Effector memory CD8-positive, alpha-beta T cell (primary cell): ENCODE measurements at regions not wholly inside any gene's neighbourhood (a gene's known extent, or its start where the extent isn't known, plus 50 kb on each side); places are given as distances from the start of the nearest gene placed in this dataset.
"Not testable (repeated sequence)": the region's sequence is repeated elsewhere in the genome, so short reads cannot be mapped to it uniquely, and the experiment has no call there.

ENCODE experiments used
- ATAC-seq: fragments of 150-1000 bp; cut with Tn5 transposase; replicated peaks from 2 replicates; pipeline ENCODE4 v1.10.0; 2021; ENCODE audit warnings: mild to moderate bottlenecking, moderate library complexity
- DNase-seq, 3 experiments: peaks; one replicate each; pipeline ENCODE4 v3.0.0; 2021
- H3K27ac Mint-ChIP-seq, 2 donors: one replicate each; pipeline ENCODE4 v1.8.0; 2022; ENCODE audit warnings: mild to moderate bottlenecking in 2 of 2, mixed read lengths in 2 of 2, moderate library complexity in 2 of 2
- H3K27me3 Mint-ChIP-seq, 2 donors: one replicate each; pipeline ENCODE4 v1.8.0; 2022; ENCODE audit warnings: mixed read lengths in 2 of 2
- H3K36me3 Mint-ChIP-seq: one replicate; pipeline ENCODE4 v1.8.0; 2022; ENCODE audit warnings: mild to moderate bottlenecking, moderate library complexity, mixed read lengths; ENCODE audit not compliant: insufficient read depth
- H3K4me1 Mint-ChIP-seq, 2 donors: one replicate each; pipeline ENCODE4 v1.8.0; 2022; ENCODE audit warnings: low read depth in 2 of 2, mixed read lengths in 2 of 2
- H3K4me3 Mint-ChIP-seq, 2 donors: one replicate each; pipeline ENCODE4 v1.8.0; 2022; ENCODE audit warnings: mild to moderate bottlenecking in 2 of 2, mixed read lengths in 2 of 2, moderate library complexity in 2 of 2
- H3K9me3 Mint-ChIP-seq, 2 donors: one replicate each; pipeline ENCODE4 v1.8.0; 2022; ENCODE audit warnings: mixed read lengths in 2 of 2

GRCh38 chr15:69876064-69876940 is 221.4 kb downstream of the TLE3 start:
- H3K27ac Mint-ChIP-seq: no peak overlapping the region
- no peak overlapping the region for H3K4me3 Mint-ChIP-seq
- ATAC-seq (no peak), DNase-seq (no peak)
- H3K27me3 Mint-ChIP-seq: peaks cover 0 to under 1% of the 10 kb centered on the region in 2 donors
- no peaks in the 10 kb centered on the region for H3K36me3 Mint-ChIP-seq
- peaks cover 4 to 7% of the 10 kb centered on the region in 2 donors for H3K9me3 Mint-ChIP-seq
- H3K4me1 Mint-ChIP-seq: no peaks in the 10 kb centered on the region

- H3K4me1 Mint-ChIP-seq, DNase-seq, H3K36me3 Mint-ChIP-seq, H3K4me3 Mint-ChIP-seq, H3K27ac Mint-ChIP-seq, H3K9me3 Mint-ChIP-seq, ATAC-seq: not testable (repeated sequence)
- peaks cover 5 to 27% of the 10 kb centered on the region in 2 donors for H3K27me3 Mint-ChIP-seq
These were observed 217.8 kb downstream of the TLE3 start for GRCh38 chr15:69879963-69880362.

GRCh38 chr15:69880571-69881301 is 217.0 kb downstream of the TLE3 start:
- no peaks in the 10 kb centered on the region for H3K9me3 Mint-ChIP-seq
- H3K4me3 Mint-ChIP-seq: no peak overlapping the region
- no peaks in the 10 kb centered on the region for H3K4me1 Mint-ChIP-seq
- ATAC-seq (no peak), DNase-seq (no peak)
- no peak overlapping the region for H3K27ac Mint-ChIP-seq
- H3K27me3 Mint-ChIP-seq: peaks cover 13 to 35% of the 10 kb centered on the region in 2 donors
- no peaks in the 10 kb centered on the region for H3K36me3 Mint-ChIP-seq

- ATAC-seq (no peak), DNase-seq (no peak)
- H3K9me3 Mint-ChIP-seq: no peaks in the 10 kb centered on the region
- H3K4me1 Mint-ChIP-seq: no peaks in the 10 kb centered on the region
- H3K4me3 Mint-ChIP-seq: no peak overlapping the region
- H3K27ac Mint-ChIP-seq: no peak overlapping the region
- H3K36me3 Mint-ChIP-seq: no peaks in the 10 kb centered on the region
- peaks cover 15 to 41% of the 10 kb centered on the region in 2 donors for H3K27me3 Mint-ChIP-seq
These were observed 216.4 kb downstream of the TLE3 start for GRCh38 chr15:69881302-69881670.

GRCh38 chr15:69881766-69882165 is 216.0 kb downstream of the TLE3 start:
- H3K27ac Mint-ChIP-seq: no peak overlapping the region
- no peaks in the 10 kb centered on the region for H3K9me3 Mint-ChIP-seq
- peak; percentile 32 for ATAC-seq
- DNase-seq: no peak
- H3K4me1 Mint-ChIP-seq: no peaks in the 10 kb centered on the region
- H3K4me3 Mint-ChIP-seq: no peak overlapping the region
- H3K27me3 Mint-ChIP-seq: peaks cover 20 to 45% of the 10 kb centered on the region in 2 donors
- H3K36me3 Mint-ChIP-seq: no peaks in the 10 kb centered on the region

GRCh38 chr15:69883306-69883705 is 214.4 kb downstream of the TLE3 start:
- DNase-seq: no peak
- Mint-ChIP-seq H3K4me1 (no peaks in the 10 kb centered on the region), H3K27me3 (peaks cover 24 to 55% of the 10 kb centered on the region in 2 donors), H3K4me3 (no peak overlapping the region), H3K36me3 (no peaks in the 10 kb centered on the region), H3K9me3 (no peaks in the 10 kb centered on the region), H3K27ac (no peak overlapping the region)
- ATAC-seq: no peak

GRCh38 chr15:69885173-69885955 is 212.4 kb downstream of the TLE3 start:
- no peaks in the 10 kb centered on the region for H3K4me1 Mint-ChIP-seq
- H3K9me3 Mint-ChIP-seq: no peaks in the 10 kb centered on the region
- H3K4me3 Mint-ChIP-seq: no peak overlapping the region
- no peak overlapping the region for H3K27ac Mint-ChIP-seq
- ATAC-seq: no peak
- DNase-seq: no peak
- peaks cover 24 to 55% of the 10 kb centered on the region in 2 donors for H3K27me3 Mint-ChIP-seq
- no peaks in the 10 kb centered on the region for H3K36me3 Mint-ChIP-seq

GRCh38 chr15:69887009-69887408 is 210.7 kb downstream of the TLE3 start:
- Mint-ChIP-seq H3K4me3 (no peak overlapping the region), H3K27ac (no peak overlapping the region), H3K9me3 (no peaks in the 10 kb centered on the region), H3K27me3 (peaks cover 24 to 48% of the 10 kb centered on the region in 2 donors), H3K4me1 (no peaks in the 10 kb centered on the region), H3K36me3 (no peaks in the 10 kb centered on the region)
- no peak for ATAC-seq
- DNase-seq: no peak

- DNase-seq (no peak), ATAC-seq (no peak)
- Mint-ChIP-seq H3K4me3 (no peak overlapping the region), H3K4me1 (no peaks in the 10 kb centered on the region), H3K27ac (no peak overlapping the region), H3K36me3 (no peaks in the 10 kb centered on the region), H3K9me3 (no peaks in the 10 kb centered on the region), H3K27me3 (peaks cover 24 to 42% of the 10 kb centered on the region in 2 donors)
These were observed 210.2 kb downstream of the TLE3 start for GRCh38 chr15:69887553-69887952.

GRCh38 chr15:69888406-69888805 is 209.3 kb downstream of the TLE3 start:
- Mint-ChIP-seq H3K9me3 (no peaks in the 10 kb centered on the region), H3K4me3 (no peak overlapping the region), H3K4me1 (no peaks in the 10 kb centered on the region), H3K36me3 (no peaks in the 10 kb centered on the region), H3K27ac (no peak overlapping the region), H3K27me3 (peaks cover 24 to 40% of the 10 kb centered on the region in 2 donors)
- DNase-seq (no peak), ATAC-seq (no peak)

GRCh38 chr15:69891070-69891536 is 206.6 kb downstream of the TLE3 start:
- DNase-seq (no peak), ATAC-seq (no peak)
- H3K9me3 Mint-ChIP-seq: no peaks in the 10 kb centered on the region
- H3K27me3 Mint-ChIP-seq: peaks cover 30 to 49% of the 10 kb centered on the region in 2 donors
- H3K4me3 Mint-ChIP-seq: no peak overlapping the region
- H3K27ac Mint-ChIP-seq: no peak overlapping the region
- H3K4me1 Mint-ChIP-seq: no peaks in the 10 kb centered on the region
- no peaks in the 10 kb centered on the region for H3K36me3 Mint-ChIP-seq

GRCh38 chr15:69891606-69892005 is 206.1 kb downstream of the TLE3 start:
- H3K4me1 Mint-ChIP-seq: no peaks in the 10 kb centered on the region
- ATAC-seq (no peak), DNase-seq (no peak)
- no peak overlapping the region for H3K27ac Mint-ChIP-seq
- H3K9me3 Mint-ChIP-seq: no peaks in the 10 kb centered on the region
- H3K27me3 Mint-ChIP-seq: peaks cover 31 to 49% of the 10 kb centered on the region in 2 donors
- no peaks in the 10 kb centered on the region for H3K36me3 Mint-ChIP-seq
- H3K4me3 Mint-ChIP-seq: no peak overlapping the region

GRCh38 chr15:69892351-69892750 is 205.4 kb downstream of the TLE3 start:
- Mint-ChIP-seq H3K36me3 (no peaks in the 10 kb centered on the region), H3K27ac (no peak overlapping the region), H3K4me1 (no peaks in the 10 kb centered on the region), H3K4me3 (no peak overlapping the region), H3K9me3 (no peaks in the 10 kb centered on the region), H3K27me3 (peaks cover 31 to 48% of the 10 kb centered on the region in 2 donors)
- ATAC-seq (no peak), DNase-seq (no peak)
